AG04449 (cell line): ENCODE measurements at regions not wholly inside any gene's neighbourhood (a gene's known extent, or its start where the extent isn't known, plus 50 kb on each side); places are given as distances from the start of the nearest gene placed in this dataset.

Experiments used
- CTCF ChIA-PET: fragments of 350-600 bp; formaldehyde crosslinking; extraction: SDS; loops from one replicate; lab custom pipeline; 2021; ENCODE audit warnings: antibody characterized with exemption; lab: Yijun Ruan, JAX
- POLR2A ChIA-PET: fragments of 400-600, 350-600 bp; formaldehyde crosslinking; extraction: SDS; loops from one replicate; lab custom pipeline; 2020; ENCODE audit warnings: antibody characterized with exemption, inconsistent platforms; lab: Yijun Ruan, JAX
- DNase-seq: peaks from one replicate; pipeline ENCODE4 v3.0.0-alpha.2; 2010; ENCODE audit warnings: low read depth, low spot score
- H3K4me3 ChIP-seq: 2 replicates; pipeline ENCODE4 v1.5.1; 2011; ENCODE audit warnings: low read depth, mild to moderate bottlenecking, control low read depth, low read length
- CTCF ChIP-seq: IDR thresholded peaks from one replicate; pipeline ENCODE4 v1.5.1; 2011; ENCODE audit warnings: mild to moderate bottlenecking, moderate library complexity, low read length, control low read depth, inconsistent platforms; ENCODE audit not compliant: insufficient read depth; ENCODE audit errors: missing control alignments

- POLR2A ChIA-PET = no interaction called here
- H3K4me3 ChIP-seq = no peak overlapping the region
- no peak for TF ChIP-seq CTCF
- CTCF ChIA-PET = no interaction called here
- DNase-seq = no peak
Measured at GRCh38 chr10:78535716-78536218, 502.1 kb downstream of the RPS24 start.

- DNase-seq = no peak
- TF ChIP-seq CTCF = no peak
- ChIA-PET POLR2A (no interaction called here), CTCF (no interaction called here)
- H3K4me3 ChIP-seq = no peak overlapping the region
Measured at GRCh38 chr10:78537018-78537417, 503.4 kb downstream of the RPS24 start.

DNA sequence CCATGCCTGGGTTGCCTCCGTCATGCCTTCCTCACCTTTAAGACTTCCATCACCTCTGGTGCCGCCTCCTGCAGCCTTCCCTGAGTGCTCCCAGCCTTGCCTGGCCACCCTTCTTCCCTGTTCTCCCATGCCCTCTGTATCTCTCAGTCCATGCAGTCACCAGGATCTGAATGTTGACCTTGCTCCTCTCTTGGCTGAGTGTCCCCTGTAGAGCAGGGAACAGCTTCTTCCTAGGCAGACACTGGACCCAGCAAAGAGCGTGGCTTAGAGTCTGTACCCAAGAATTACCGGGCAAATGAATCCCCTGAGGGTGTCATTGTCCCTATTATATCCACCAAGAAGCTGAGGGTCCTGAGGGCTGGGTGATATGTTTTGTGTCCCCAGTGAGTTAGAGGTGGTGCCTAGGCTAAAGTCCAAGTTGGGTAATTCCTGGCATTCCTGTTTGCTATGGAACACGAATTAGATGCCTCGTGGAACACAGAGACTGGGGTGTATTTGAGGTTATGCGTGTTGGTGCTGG, 505.6 kb downstream of the RPS24 start:
- no peak for DNase-seq
- ChIA-PET POLR2A (no interaction called here), CTCF (no interaction called here)
- no peak overlapping the region for H3K4me3 ChIP-seq
- no peak for TF ChIP-seq CTCF

DNA sequence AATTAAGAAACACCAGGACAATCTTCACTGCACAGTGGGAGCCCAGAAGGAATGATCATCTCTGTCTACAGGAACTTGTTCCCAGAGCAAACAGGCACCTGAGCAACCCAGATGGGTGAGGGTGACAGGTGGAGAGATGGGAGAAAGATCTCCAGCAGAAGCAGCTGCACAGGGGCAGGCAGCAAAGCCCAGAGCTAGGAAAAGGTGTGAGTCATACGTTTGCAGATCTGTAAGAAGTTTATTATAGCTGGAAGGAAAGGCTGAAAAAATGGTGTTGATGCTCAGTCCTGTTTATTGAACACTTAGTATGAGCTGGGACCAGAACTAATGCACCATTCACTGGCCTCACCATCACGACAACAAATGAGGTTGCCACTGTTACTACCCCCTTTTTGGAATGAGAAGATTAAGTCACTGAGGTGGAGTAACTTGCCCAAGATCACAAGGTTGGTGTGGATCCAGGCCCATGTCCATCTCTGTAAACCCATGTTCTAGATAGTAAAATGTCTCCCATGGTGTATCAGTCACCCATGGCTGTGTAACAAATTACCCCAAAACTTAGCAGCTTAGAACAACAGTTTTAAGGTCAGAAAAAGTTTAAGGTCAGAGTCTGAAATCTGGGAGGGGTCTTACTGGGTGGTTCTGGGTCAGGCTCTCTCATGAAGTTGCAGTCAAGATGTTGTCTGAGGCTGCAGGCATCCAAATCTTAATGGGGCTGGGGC, 506.9 kb downstream of the RPS24 start:
- ChIA-PET CTCF (interaction anchor here (0.8 to 2.9 kb wide), 3 partner anchors 12 to 656 kb away, joined by 3 to 9 read pairs (median 4); no protein-coding TSS in a partner anchor), POLR2A (no interaction called here)
- TF ChIP-seq CTCF = no peak
- no peak for DNase-seq
- no peak overlapping the region for H3K4me3 ChIP-seq

DNA sequence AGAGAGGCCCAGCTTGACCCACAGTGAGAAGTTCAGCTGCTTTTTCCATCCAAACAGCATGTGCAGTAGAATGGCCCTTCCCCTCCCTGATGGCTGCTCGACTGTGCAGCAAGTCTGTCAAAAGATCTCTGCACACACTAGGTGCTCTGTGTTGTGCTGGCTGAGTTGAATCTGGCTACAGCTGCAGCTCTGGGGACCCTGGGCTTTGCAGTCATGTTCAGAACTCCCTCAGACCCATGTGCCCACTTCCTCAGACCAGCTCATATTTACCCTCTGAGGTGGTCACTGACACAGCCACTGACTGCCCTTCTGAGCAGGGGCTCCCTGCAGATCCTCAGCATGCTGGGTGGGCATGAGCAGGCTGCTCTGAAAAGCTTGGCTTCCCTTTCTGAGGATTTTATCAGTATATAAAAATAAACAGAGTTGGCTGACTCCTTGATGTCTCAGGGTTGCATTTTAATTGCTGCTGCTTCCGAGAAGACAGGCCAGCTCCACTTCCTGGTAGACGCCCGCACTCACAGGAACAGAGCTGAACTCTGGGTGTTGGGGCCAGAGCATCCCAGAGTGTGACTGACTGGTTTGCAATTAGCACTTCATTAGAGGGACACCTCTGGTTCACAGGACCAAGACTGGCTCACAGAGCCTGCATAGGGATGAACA, 507.9 kb downstream of the RPS24 start:
- no peak for TF ChIP-seq CTCF
- POLR2A ChIA-PET = interaction anchor here (0.7 kb wide), 1 partner anchor 206 kb away, joined by 3 read pairs; no protein-coding TSS in a partner anchor
- H3K4me3 ChIP-seq = no peak overlapping the region
- CTCF ChIA-PET = interaction anchor here (0.9 to 2.9 kb wide), 4 partner anchors 9 to 20 kb away, joined by 3 to 9 read pairs (median 4); no protein-coding TSS in a partner anchor
- no peak for DNase-seq

GRCh38 chr10:78542141-78542489, 508.5 kb downstream of the RPS24 start:
- no peak for TF ChIP-seq CTCF
- DNase-seq = no peak
- H3K4me3 ChIP-seq = no peak overlapping the region
- POLR2A ChIA-PET = no interaction called here
- CTCF ChIA-PET = interaction anchor here (0.9 to 2.9 kb wide), 3 partner anchors 8 to 20 kb away, joined by 3 to 9 read pairs (median 3); no protein-coding TSS in a partner anchor
